K562 (cell line): ENCODE measurements at regions not wholly inside any gene's neighbourhood (a gene's known extent, or its start where the extent isn't known, plus 50 kb on each side); places are given as distances from the start of the nearest gene placed in this dataset.

Source experiments
- TCFL5 ChIP-seq: fragments of 250-450 bp; sonication (Bioruptor Pico); conservative IDR thresholded peaks from 2 replicates; pipeline ENCODE4 v1.6.1; 2021; ENCODE audit warnings: mild to moderate bottlenecking, moderate library complexity, matching md5 sums
- ZNF212 ChIP-seq: fragments of 450-650 bp; formaldehyde crosslinking; IDR thresholded peaks from 2 replicates; pipeline ENCODE4 v1.4.0; 2020; ENCODE audit warnings: mild to moderate bottlenecking
- TF ChIP-seq, protein P1 (sequence below), 2 experiments: fragments of 150-350 bp in 1 of 2; IDR thresholded peaks; 2 replicates each; pipeline ENCODE4 v1.6.1; 2012 to 2016; ENCODE audit warnings: low read depth in 2 of 2, low read length in 2 of 2, mild to moderate bottlenecking in 1 of 2, moderate library complexity in 1 of 2
- TF ChIP-seq, protein P2 (sequence below): fragments of 250-450 bp; sonication (Bioruptor Pico); IDR thresholded peaks from 2 replicates; pipeline ENCODE4 v1.4.0; 2020; ENCODE audit warnings: borderline replicate concordance

DNA sequence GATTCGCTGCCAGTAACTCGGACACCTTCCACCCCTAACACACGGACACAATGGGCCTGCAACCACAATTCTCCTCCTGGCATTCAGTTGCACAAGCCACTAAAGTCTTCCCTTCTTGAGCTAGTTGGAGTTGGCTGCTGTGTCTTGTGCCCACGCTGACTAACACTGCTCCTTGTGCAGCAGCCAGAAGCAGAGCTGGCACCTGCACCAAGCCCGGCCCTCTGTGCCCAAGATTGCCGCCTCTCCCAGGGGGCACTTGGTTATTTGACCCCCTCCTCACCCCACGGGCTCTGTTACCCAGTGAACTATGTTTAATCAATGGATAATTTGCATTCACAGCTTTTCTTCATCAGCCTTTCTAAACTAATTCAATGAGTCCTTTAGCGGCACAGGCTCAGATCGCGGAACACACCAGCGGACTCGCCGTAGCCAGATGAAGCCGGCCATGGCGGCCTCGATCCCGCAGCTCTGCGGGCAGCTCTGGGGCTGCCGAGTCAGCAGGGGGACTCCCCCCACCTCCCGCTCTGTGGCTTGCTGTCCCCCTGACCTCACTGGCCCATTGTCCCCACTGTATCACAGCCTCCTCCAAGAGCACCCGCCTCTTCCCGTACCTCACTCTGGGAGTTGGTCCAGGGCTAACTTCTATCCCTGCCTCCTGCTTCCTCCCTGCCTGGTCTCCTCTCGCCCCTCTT, 94.8 kb upstream of the AFDN start (continued):
- TF ChIP-seq TCFL5 (CRISPR knock-in tag) (no peak), ZNF212 (no peak)
- TF ChIP-seq, protein P1, sequence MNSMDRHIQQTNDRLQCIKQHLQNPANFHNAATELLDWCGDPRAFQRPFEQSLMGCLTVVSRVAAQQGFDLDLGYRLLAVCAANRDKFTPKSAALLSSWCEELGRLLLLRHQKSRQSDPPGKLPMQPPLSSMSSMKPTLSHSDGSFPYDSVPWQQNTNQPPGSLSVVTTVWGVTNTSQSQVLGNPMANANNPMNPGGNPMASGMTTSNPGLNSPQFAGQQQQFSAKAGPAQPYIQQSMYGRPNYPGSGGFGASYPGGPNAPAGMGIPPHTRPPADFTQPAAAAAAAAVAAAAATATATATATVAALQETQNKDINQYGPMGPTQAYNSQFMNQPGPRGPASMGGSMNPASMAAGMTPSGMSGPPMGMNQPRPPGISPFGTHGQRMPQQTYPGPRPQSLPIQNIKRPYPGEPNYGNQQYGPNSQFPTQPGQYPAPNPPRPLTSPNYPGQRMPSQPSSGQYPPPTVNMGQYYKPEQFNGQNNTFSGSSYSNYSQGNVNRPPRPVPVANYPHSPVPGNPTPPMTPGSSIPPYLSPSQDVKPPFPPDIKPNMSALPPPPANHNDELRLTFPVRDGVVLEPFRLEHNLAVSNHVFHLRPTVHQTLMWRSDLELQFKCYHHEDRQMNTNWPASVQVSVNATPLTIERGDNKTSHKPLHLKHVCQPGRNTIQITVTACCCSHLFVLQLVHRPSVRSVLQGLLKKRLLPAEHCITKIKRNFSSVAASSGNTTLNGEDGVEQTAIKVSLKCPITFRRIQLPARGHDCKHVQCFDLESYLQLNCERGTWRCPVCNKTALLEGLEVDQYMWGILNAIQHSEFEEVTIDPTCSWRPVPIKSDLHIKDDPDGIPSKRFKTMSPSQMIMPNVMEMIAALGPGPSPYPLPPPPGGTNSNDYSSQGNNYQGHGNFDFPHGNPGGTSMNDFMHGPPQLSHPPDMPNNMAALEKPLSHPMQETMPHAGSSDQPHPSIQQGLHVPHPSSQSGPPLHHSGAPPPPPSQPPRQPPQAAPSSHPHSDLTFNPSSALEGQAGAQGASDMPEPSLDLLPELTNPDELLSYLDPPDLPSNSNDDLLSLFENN (IDR thresholded peaks at IDR 0.05; ENCODE audit: low read depth in 2 of 2, low read length in 2 of 2) = no peak
- TF ChIP-seq, protein P2, sequence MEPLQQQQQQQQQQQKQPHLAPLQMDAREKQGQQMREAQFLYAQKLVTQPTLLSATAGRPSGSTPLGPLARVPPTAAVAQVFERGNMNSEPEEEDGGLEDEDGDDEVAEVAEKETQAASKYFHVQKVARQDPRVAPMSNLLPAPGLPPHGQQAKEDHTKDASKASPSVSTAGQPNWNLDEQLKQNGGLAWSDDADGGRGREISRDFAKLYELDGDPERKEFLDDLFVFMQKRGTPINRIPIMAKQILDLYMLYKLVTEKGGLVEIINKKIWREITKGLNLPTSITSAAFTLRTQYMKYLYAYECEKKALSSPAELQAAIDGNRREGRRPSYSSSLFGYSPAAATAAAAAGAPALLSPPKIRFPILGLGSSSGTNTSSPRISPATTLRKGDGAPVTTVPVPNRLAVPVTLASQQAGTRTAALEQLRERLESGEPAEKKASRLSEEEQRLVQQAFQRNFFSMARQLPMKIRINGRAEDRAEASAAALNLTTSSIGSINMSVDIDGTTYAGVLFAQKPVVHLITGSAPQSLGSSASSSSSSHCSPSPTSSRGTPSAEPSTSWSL (CRISPR knock-in tag) = no peak
